Neural cell (in vitro differentiated cells): ENCODE measurements at regions not wholly inside any gene's neighbourhood (a gene's known extent, or its start where the extent isn't known, plus 50 kb on each side); places are given as distances from the start of the nearest gene placed in this dataset.

Experiments
- CTCF ChIP-seq: fragments of 450-650 bp; IDR thresholded peaks from 2 replicates; pipeline ENCODE4 v1.5.1; 2014; ENCODE audit warnings: antibody characterized with exemption, mild to moderate bottlenecking, moderate library complexity; ENCODE audit not compliant: poor library complexity, severe bottlenecking
- EZH2 ChIP-seq: fragments of 200-600, 300-800 bp; shearing (Covaris generic), sonication (generic); IDR thresholded peaks from 2 replicates; pipeline ENCODE4 v1.6.1; 2014; ENCODE audit warnings: antibody characterized with exemption, low read length, borderline replicate concordance, mild to moderate bottlenecking; ENCODE audit not compliant: insufficient read depth, poor library complexity, severe bottlenecking
- POLR2AphosphoS5 ChIP-seq: IDR thresholded peaks from 2 replicates; pipeline ENCODE4 v1.6.1; 2012
- RAD21 ChIP-seq: fragments of 450-650 bp; conservative IDR thresholded peaks from 2 replicates; pipeline ENCODE4 v1.6.1; 2014; ENCODE audit warnings: antibody characterized with exemption, mild to moderate bottlenecking, moderate library complexity
- SMC3 ChIP-seq: fragments of 450-650 bp; conservative IDR thresholded peaks from 2 replicates; pipeline ENCODE4 v1.6.1; 2014; ENCODE audit warnings: antibody characterized with exemption, mild to moderate bottlenecking, moderate library complexity; ENCODE audit not compliant: poor library complexity
- TAF1 ChIP-seq: IDR thresholded peaks from 2 replicates; pipeline ENCODE4 v1.6.1; 2012; ENCODE audit warnings: low read depth
- TF ChIP-seq, protein P1 (sequence below): IDR thresholded peaks from 2 replicates; pipeline ENCODE4 v1.6.1; 2012; ENCODE audit warnings: borderline replicate concordance

DNA sequence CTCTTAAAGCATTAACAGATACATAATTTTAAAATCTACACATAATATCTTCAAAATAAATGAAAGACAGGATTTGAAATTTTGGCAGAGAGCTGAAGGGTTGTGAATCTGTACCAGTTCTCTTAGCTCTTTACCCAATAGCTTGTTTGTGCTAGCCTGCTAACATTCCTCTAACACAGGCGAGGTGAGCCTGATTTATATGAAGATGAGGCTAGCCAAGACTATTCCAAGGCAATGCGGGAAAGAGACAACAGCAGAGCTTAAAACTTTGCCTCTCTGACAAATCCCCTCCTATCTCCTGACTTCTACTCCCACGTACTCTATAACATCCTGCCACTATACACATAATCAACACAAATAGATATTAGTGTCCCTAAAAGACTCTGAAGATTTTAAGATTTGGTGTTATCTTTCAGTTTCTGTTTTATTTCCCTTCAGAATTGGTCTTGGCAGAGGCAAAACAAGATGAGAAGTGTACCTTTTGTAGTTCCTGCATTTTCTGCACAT lies 745.6 kb upstream of the ZNF608 start:
- TF ChIP-seq SMC3 = no peak
- TF ChIP-seq CTCF = no peak
- TF ChIP-seq EZH2 = no peak
- no peak for TF ChIP-seq POLR2AphosphoS5
- TF ChIP-seq, protein P1, sequence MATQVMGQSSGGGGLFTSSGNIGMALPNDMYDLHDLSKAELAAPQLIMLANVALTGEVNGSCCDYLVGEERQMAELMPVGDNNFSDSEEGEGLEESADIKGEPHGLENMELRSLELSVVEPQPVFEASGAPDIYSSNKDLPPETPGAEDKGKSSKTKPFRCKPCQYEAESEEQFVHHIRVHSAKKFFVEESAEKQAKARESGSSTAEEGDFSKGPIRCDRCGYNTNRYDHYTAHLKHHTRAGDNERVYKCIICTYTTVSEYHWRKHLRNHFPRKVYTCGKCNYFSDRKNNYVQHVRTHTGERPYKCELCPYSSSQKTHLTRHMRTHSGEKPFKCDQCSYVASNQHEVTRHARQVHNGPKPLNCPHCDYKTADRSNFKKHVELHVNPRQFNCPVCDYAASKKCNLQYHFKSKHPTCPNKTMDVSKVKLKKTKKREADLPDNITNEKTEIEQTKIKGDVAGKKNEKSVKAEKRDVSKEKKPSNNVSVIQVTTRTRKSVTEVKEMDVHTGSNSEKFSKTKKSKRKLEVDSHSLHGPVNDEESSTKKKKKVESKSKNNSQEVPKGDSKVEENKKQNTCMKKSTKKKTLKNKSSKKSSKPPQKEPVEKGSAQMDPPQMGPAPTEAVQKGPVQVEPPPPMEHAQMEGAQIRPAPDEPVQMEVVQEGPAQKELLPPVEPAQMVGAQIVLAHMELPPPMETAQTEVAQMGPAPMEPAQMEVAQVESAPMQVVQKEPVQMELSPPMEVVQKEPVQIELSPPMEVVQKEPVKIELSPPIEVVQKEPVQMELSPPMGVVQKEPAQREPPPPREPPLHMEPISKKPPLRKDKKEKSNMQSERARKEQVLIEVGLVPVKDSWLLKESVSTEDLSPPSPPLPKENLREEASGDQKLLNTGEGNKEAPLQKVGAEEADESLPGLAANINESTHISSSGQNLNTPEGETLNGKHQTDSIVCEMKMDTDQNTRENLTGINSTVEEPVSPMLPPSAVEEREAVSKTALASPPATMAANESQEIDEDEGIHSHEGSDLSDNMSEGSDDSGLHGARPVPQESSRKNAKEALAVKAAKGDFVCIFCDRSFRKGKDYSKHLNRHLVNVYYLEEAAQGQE = no peak
- TF ChIP-seq TAF1 = no peak
- TF ChIP-seq RAD21 = no peak
